HEK293T (cell line): ENCODE measurements at regions not wholly inside any gene's neighbourhood (a gene's known extent, or its start where the extent isn't known, plus 50 kb on each side); places are given as distances from the start of the nearest gene placed in this dataset.

Experiments used
- BHLHE40 ChIP-seq: fragments of 450-650 bp; IDR thresholded peaks from 2 replicates; pipeline ENCODE4 v1.6.1; 2016; ENCODE audit warnings: mild to moderate bottlenecking, moderate library complexity, borderline replicate concordance
- ELF4 ChIP-seq: fragments of 450-650 bp; IDR thresholded peaks from 2 replicates; pipeline ENCODE4 v1.6.1; 2017; ENCODE audit warnings: antibody characterized with exemption
- FOXA1 ChIP-seq: fragments of 450-650 bp; IDR thresholded peaks from 2 replicates; pipeline ENCODE4 v1.6.1; 2016; ENCODE audit warnings: mild to moderate bottlenecking
- FOXK2 ChIP-seq: fragments of 450-650 bp; IDR thresholded peaks from 2 replicates; pipeline ENCODE4 v1.6.1; 2016; ENCODE audit warnings: mild to moderate bottlenecking
- FOXM1 ChIP-seq: fragments of 450-650 bp; IDR thresholded peaks from 2 replicates; pipeline ENCODE4 v1.6.1; 2017; ENCODE audit warnings: mild to moderate bottlenecking, borderline replicate concordance
- HDGF ChIP-seq: fragments of 450-650 bp; IDR thresholded peaks from 2 replicates; pipeline ENCODE4 v1.6.1; 2017; ENCODE audit warnings: antibody characterized with exemption, borderline replicate concordance
- L3MBTL2 ChIP-seq: fragments of 450-650 bp; conservative IDR thresholded peaks from 2 replicates; pipeline ENCODE4 v1.6.1; 2016; ENCODE audit warnings: mild to moderate bottlenecking
- LEF1 ChIP-seq: fragments of 450-650 bp; IDR thresholded peaks from 2 replicates; pipeline ENCODE4 v1.6.1; 2017; ENCODE audit warnings: mild to moderate bottlenecking, borderline replicate concordance
- NFRKB ChIP-seq: fragments of 450-650 bp; IDR thresholded peaks from 2 replicates; pipeline ENCODE4 v1.6.1; 2016; ENCODE audit warnings: mild to moderate bottlenecking, moderate library complexity
- SP1 ChIP-seq: fragments of 450-650 bp; IDR thresholded peaks from 2 replicates; pipeline ENCODE4 v1.6.1; 2017
- SUZ12 ChIP-seq: fragments of 450-650 bp; IDR thresholded peaks from 2 replicates; pipeline ENCODE4 v1.6.1; 2016; ENCODE audit warnings: mild to moderate bottlenecking
- TARDBP ChIP-seq: fragments of 450-650 bp; IDR thresholded peaks from 2 replicates; pipeline ENCODE4 v1.6.1; 2016
- ZNF384 ChIP-seq: fragments of 450-650 bp; IDR thresholded peaks from 2 replicates; pipeline ENCODE4 v1.6.1; 2016

DNA sequence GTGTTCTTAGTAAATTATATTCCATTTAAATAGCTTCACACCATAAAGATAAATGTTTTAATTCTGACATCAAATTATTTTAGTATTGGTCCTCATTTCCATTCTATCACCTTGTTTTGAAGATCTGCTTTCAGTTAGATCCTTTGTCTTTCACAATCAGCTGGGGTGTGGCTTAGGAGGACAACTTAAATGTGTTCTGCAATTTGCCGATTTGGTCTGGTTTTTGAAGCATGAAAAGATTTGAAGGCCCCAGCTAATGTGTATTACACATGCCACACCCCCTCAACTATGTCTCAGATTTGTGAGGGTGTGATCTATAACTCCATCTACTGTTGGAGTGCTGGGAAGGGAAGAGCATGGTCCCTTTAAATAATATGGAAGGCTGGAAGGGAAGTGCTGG lies 516.1 kb upstream of the GOLIM4 start:
- TF ChIP-seq LEF1 (no peak), ZNF384 (no peak), BHLHE40 (no peak), ELF4 (no peak), SUZ12 (no peak), FOXA1 (no peak), HDGF (no peak), TARDBP (no peak), SP1 (no peak), L3MBTL2 (no peak), FOXK2 (no peak), FOXM1 (no peak), NFRKB (no peak)
